GM21447 (cell line): ENCODE measurements at regions not wholly inside any gene's neighbourhood (a gene's known extent, or its start where the extent isn't known, plus 50 kb on each side); places are given as distances from the start of the nearest gene placed in this dataset.
A peak's percentile ranks its signal among the peaks of the same experiment; 100 is the strongest.

Experiments
- ATAC-seq: cut with Tn5 transposase; IDR thresholded peaks from one replicate; pipeline ENCODE4 v1.9.1; 2021; ENCODE audit not compliant: unreplicated experiment

- no peak for ATAC-seq
Measured at GRCh38 chr5:77948476-77948875, 172.3 kb upstream of the TBCA start.

GRCh38 chr5:77947041-77947428 lies 170.9 kb upstream of the TBCA start:
- ATAC-seq: no peak

DNA sequence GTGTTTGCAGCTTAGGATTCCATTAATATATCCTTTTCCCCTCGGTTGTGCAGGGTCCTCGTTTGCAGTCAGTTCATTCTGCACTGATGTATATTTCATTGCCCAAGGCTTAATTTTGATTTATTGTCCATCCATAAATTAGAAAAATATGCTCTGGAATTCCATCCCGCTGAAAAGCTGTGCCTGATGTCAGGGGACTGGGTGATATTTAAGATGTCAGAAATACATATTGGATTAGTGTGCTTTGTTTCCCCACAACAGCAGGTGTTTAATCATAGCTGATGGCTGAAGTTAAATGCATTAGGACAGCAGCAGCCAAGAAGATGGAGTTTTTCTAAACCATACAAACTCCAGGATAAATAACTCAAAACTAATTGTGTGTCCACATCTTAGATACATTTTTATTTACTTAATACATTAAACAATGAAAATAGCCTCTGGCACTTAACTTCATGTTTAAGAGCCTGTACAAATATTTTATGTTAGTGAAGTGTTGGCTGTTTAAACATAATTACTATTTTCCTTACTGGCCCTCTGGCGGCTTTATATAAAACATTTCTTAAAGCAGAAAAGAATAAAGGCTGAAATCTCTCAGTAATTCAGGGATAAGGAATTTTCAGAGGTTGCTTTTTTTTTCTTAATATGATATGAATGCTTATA lies 170.4 kb upstream of the TBCA start:
- no peak for ATAC-seq

DNA sequence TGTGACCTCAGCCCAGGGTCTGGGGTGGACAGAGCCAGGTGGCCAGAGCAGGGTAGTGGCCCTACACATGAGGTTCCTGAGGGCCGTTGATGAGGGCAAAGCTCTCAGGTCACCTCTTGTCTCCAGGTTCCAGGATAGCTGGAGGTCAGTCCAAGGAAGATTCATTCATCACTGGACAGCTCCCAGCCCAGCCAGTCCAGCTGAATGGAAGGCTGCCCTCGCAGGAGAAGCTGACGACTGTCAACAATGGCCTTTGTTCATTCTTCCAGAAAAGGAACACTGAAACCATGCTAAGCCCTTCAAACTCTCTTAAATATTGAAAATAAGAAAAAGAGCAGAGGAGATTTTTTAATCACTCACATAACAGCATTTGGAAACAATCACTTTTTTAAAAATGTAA lies 169.7 kb upstream of the TBCA start:
- ATAC-seq: no peak

DNA sequence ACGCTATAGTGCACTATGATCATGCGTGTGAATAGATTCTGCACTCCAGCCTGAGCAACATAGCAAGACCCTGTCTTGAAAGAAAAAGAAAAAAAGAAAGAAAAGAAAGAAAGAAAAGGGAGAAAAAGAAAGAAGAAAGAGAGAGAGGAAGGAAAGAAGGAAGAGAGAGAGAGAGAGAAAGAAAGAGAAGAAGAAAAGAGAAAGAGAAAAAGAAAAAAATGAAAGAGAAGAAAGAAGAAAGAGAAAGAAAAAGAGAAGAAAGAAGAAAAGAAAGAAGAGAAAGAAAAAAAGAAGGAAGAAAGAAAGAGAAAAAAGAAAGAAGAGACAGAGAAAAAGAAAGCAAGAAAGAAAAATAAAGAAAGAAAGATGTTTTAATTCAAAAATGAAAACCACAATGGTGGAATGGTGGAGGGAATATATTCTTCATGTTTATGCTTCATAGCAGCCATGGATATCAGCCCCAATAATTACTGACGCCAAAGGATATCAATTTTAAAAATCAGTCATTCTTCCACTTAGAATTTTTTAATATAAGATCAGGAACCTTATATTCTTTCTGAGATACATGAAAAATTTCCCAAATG lies 168.7 kb upstream of the TBCA start:
- ATAC-seq: no peak

DNA sequence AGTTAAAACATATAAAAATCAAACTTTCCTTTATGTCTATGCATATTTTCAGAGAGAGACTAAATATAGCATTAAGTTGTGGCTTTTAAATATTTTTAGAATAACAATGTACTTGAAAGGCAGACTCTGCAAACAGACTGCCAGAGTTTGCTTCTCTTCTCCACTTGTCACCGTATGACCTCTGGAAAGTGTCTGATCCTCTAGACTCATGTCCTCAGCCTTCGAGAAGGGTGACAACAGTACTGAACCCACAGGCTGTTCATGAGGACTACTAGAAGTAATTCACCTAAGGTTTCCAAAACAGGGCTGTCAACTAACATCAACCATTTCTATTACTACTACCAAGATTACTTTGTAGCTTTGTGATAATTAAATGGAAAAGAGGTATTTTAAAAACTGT lies 167.7 kb upstream of the TBCA start:
- ATAC-seq: no peak

- ATAC-seq: no peak
Measured at GRCh38 chr5:77942578-77943239, 166.6 kb upstream of the TBCA start.

DNA sequence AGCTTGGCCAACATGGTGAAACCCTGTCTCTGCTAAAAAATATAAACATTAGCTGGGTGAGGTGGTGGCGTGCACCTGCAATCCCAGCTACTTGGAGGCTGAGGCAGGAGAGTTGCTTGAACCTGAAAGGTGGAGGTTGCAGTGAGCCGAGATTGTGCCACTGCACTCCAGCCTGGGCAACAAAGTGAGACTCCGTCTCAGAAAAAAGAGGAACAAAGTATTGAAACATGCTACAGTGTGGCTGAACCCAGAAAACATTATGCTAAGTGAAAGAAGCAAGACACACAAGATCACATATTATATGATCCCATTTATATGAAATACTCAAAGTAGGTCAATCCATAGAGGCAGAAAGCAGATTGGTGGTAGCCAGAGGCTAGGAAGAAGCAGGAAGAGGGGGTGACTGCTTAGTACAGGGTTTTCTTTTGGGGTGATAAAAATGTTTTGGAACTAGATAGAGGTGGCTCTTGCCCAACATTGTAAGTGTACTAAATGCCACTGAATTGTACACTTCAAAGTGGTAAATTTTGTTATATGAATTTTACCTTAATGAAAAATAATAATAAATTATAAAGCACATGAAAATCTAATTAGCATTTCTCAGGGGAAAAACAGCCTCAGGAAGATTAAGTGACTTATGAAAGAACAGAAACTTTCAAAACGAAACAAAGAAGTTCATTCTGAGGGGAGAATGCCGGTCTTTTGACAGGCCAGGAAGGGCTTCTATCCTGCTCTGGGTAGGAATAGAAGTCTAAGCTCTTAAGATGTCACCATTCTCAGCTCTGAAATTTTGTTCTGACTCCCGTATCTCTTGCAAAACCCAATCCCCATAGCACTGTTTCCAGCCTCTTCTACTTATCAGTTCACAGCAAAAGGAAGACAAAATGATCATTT lies 161.1 kb upstream of the TBCA start:
- ATAC-seq: peak; percentile 78

DNA sequence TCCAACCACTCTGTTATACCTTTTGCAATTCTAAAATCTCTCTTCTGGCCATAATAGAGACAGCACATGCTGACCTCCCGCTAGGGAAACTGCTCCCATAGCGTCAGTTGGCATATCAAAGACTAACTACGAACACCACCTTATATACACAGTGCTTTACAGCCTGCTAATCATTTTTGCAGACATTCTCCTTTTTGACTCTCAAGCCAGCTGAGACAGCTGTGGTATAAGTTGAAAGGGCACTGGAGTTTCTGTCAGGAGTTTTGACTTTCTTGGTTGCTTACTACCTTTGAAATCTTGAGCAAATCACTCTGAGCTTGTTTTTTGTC lies 160.2 kb upstream of the TBCA start:
- no peak for ATAC-seq

GRCh38 chr5:77935506-77936364 lies 159.6 kb upstream of the TBCA start:
- no peak for ATAC-seq

- ATAC-seq: no peak
Measured at GRCh38 chr5:77928776-77929300, 152.7 kb upstream of the TBCA start.

GRCh38 chr5:77926337-77926736 lies 150.2 kb upstream of the TBCA start:
- no peak for ATAC-seq

DNA sequence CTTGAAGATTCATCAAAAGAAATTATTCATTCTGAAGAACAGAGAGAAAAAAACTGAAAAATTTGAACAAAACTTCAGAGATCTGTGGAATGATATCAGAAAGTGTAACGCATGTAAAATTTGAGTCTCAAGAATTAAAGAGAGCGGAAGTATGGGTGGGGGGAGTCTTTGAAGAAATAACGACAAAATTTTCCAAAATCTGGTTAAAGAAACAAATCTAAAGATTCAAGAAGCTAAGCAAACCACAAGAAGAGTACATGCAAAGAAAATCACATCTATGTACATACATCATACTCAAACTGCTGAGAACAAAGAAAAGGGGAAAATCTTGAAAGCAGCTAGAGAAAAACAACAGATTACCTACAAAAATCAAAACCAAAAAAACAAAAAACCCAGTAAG lies 149.4 kb upstream of the TBCA start:
- no peak for ATAC-seq

- no peak for ATAC-seq
Measured at GRCh38 chr5:77924081-77924480, 147.9 kb upstream of the TBCA start.

- ATAC-seq: no peak
Measured at GRCh38 chr5:77923666-77924065, 147.5 kb upstream of the TBCA start.

- no peak for ATAC-seq
Measured at GRCh38 chr5:77921094-77921768, 145.1 kb upstream of the TBCA start.

GRCh38 chr5:77920359-77921058 lies 144.4 kb upstream of the TBCA start:
- no peak for ATAC-seq

- no peak for ATAC-seq
Measured at GRCh38 chr5:77915346-77915745, 139.2 kb upstream of the TBCA start.

DNA sequence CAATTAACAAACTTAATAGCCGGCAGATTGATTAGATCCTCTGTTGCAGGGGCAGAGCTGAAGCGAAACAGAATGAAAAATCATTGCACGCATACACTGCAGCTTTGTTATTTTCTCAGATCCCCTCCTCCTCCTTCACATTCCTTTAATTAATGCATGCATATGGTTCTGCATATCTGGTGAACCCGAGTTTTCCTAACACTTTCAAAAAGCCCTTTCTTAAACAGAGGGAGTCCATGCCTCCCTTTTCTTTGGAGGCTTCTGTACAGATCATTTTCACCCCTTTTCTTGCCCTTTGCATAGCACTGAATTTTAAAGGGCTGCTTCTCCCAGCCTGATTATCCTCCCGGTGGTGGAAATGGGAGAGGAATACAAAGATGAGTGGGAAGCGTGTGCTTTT lies 136.6 kb upstream of the TBCA start:
- no peak for ATAC-seq
